ENCODE measurements at regions not wholly inside any gene's neighbourhood (a gene's known extent, or its start where the extent isn't known, plus 50 kb on each side); places are given as distances from the start of the nearest gene placed in this dataset.

DNA sequence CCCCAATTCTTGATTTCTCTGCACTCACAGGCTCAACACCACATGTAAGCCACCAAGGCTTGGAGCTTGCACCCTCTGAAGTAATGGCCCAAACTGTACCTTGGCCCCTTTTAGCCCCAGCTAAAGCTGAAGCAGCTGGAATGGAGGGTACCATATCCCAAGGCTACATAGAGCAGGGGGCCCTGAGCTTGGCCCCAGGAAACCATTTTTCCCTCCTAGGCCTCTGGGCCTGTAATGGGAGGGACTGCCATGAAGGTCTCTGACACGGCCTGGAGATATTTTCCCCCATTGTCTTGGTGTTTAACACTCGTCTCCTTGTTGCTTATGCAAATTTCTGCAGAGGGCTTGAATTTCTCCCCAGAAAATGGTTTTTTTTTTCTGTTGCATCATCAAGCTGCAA lies 69.7 kb downstream of the SKA1 start:
- Histone ChIP-seq H3K4me3 (replicated peaks in 1 of 3) (no peak overlapping the region), H3K4me1 (no peaks in the 10 kb centered on the region), H3K9me3 (no peaks in the 10 kb centered on the region), H3K27me3 (no peaks in the 10 kb centered on the region), H3K36me3 (no peaks in the 10 kb centered on the region), H3K27ac (no peak overlapping the region)
- DNase-seq: no peak
- intact Hi-C loops (cut with DNase I): no loop called here
- 82 to 87% methylated on average over 2 of the region's 2 CpGs for WGBS, 2 donors
- TF ChIP-seq, protein P1, sequence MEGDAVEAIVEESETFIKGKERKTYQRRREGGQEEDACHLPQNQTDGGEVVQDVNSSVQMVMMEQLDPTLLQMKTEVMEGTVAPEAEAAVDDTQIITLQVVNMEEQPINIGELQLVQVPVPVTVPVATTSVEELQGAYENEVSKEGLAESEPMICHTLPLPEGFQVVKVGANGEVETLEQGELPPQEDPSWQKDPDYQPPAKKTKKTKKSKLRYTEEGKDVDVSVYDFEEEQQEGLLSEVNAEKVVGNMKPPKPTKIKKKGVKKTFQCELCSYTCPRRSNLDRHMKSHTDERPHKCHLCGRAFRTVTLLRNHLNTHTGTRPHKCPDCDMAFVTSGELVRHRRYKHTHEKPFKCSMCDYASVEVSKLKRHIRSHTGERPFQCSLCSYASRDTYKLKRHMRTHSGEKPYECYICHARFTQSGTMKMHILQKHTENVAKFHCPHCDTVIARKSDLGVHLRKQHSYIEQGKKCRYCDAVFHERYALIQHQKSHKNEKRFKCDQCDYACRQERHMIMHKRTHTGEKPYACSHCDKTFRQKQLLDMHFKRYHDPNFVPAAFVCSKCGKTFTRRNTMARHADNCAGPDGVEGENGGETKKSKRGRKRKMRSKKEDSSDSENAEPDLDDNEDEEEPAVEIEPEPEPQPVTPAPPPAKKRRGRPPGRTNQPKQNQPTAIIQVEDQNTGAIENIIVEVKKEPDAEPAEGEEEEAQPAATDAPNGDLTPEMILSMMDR (IDR thresholded peaks at IDR 0.05): no peak
- no peak for TF ChIP-seq POLR2A (IDR thresholded peaks at IDR 0.05)

- H3K27ac ChIP-seq: no peak overlapping the region
- 71 to 91% methylated on average over 2 of the region's 2 CpGs for WGBS, 2 donors
- H3K36me3 ChIP-seq: no peaks in the 10 kb centered on the region
- intact Hi-C loops (cut with DNase I): no loop called here
- H3K27me3 ChIP-seq: no peaks in the 10 kb centered on the region
- no peak overlapping the region for H3K4me3 ChIP-seq (replicated peaks in 1 of 3)
- no peaks in the 10 kb centered on the region for H3K9me3 ChIP-seq
- no peaks in the 10 kb centered on the region for H3K4me1 ChIP-seq
- TF ChIP-seq, protein P1 (IDR thresholded peaks at IDR 0.05): no peak
- TF ChIP-seq POLR2A (IDR thresholded peaks at IDR 0.05): no peak
- no peak for DNase-seq
Observed at GRCh38 chr18:50446629-50447028, 71.8 kb downstream of the SKA1 start.

- TF ChIP-seq, protein P1 (IDR thresholded peaks at IDR 0.05): no peak
- TF ChIP-seq POLR2A (IDR thresholded peaks at IDR 0.05): no peak
- H3K9me3 ChIP-seq: no peaks in the 10 kb centered on the region
- intact Hi-C loops (cut with DNase I): no loop called here
- WGBS, 2 donors: 81 to 84% methylated on average over 5 of the region's 5 CpGs
- no peaks in the 10 kb centered on the region for H3K4me1 ChIP-seq
- H3K27me3 ChIP-seq: no peaks in the 10 kb centered on the region
- no peaks in the 10 kb centered on the region for H3K36me3 ChIP-seq
- H3K4me3 ChIP-seq (replicated peaks in 1 of 3): no peak overlapping the region
- H3K27ac ChIP-seq: no peak overlapping the region
- no peak for DNase-seq
Observed at GRCh38 chr18:50447102-50447741, 72.4 kb downstream of the SKA1 start.

- intact Hi-C loops (cut with DNase I): no loop called here
- WGBS, 2 donors: 69 to 87% methylated on average over 1 of the region's 1 CpG
- Histone ChIP-seq H3K27me3 (no peaks in the 10 kb centered on the region), H3K4me1 (no peaks in the 10 kb centered on the region), H3K4me3 (replicated peaks in 1 of 3) (no peak overlapping the region), H3K36me3 (no peaks in the 10 kb centered on the region), H3K9me3 (no peaks in the 10 kb centered on the region), H3K27ac (no peak overlapping the region)
- no peak for DNase-seq
- TF ChIP-seq, protein P1 (IDR thresholded peaks at IDR 0.05): no peak
- TF ChIP-seq POLR2A (IDR thresholded peaks at IDR 0.05): no peak
Observed at GRCh38 chr18:50447952-50448351, 73.1 kb downstream of the SKA1 start.

- TF ChIP-seq, protein P1 (IDR thresholded peaks at IDR 0.05): no peak
- TF ChIP-seq POLR2A (IDR thresholded peaks at IDR 0.05): no peak
- Histone ChIP-seq H3K4me3 (replicated peaks in 1 of 3) (no peak overlapping the region), H3K36me3 (no peaks in the 10 kb centered on the region), H3K4me1 (no peaks in the 10 kb centered on the region), H3K9me3 (no peaks in the 10 kb centered on the region), H3K27me3 (no peaks in the 10 kb centered on the region), H3K27ac (no peak overlapping the region)
- 86 to 88% methylated on average over 7 of the region's 7 CpGs for WGBS, 2 donors
- no peak for DNase-seq
- intact Hi-C loops (cut with DNase I): no loop called here
Observed at GRCh38 chr18:50451100-50451842, 76.4 kb downstream of the SKA1 start.
